Breast epithelium (tissue), 4 donors: ENCODE measurements at regions not wholly inside any gene's neighbourhood (a gene's known extent, or its start where the extent isn't known, plus 50 kb on each side); places are given as distances from the start of the nearest gene placed in this dataset.

ENCODE experiments used
- DNase-seq, 2 donors: peaks; one replicate each; pipeline ENCODE4 v3.0.0-alpha.2; 2019; ENCODE audit warnings: low spot score in 2 of 2
- H3K27ac ChIP-seq, 2 donors: fragments of 200-600 bp; sonication (generic) in 1 of 2; one replicate each; pipeline ENCODE4 v1.5.1; 2016 to 2019; ENCODE audit warnings: mild to moderate bottlenecking in 1 of 2
- H3K27me3 ChIP-seq, 2 donors: fragments of 200-600 bp; sonication (generic) in 1 of 2; one replicate each; pipeline versions ENCODE4 v1.5.1 to v1.6.0; 2017 to 2019; ENCODE audit warnings: control low read depth in 1 of 2, mild to moderate bottlenecking in 1 of 2
- H3K36me3 ChIP-seq: fragments of 200-600 bp; one replicate; pipeline ENCODE4 v1.5.1; 2019
- H3K4me1 ChIP-seq, 2 donors: fragments of 200-600 bp; sonication (generic); one replicate each; pipeline ENCODE4 v1.5.1; 2016 to 2019; ENCODE audit warnings: control low read depth in 1 of 2
- H3K4me3 ChIP-seq, 3 donors: fragments of 200-600 bp; sonication (generic); 1 replicate in 2 of 3; 2 replicates in 1 of 3; pipeline ENCODE4 v1.5.1; 2016 to 2019; ENCODE audit warnings: mild to moderate bottlenecking in 3 of 3, moderate library complexity in 2 of 3
- H3K9me3 ChIP-seq, 2 donors: fragments of 200-600 bp; sonication (generic) in 1 of 2; one replicate each; pipeline ENCODE4 v1.5.1; 2016 to 2019; ENCODE audit warnings: control low read depth in 1 of 2
- CTCF ChIP-seq, 3 donors: fragments of 450-650 bp; IDR thresholded peaks; one replicate each; pipeline ENCODE4 v1.5.1; 2016 to 2017; ENCODE audit warnings: antibody characterized with exemption in 3 of 3, mild to moderate bottlenecking in 3 of 3, moderate library complexity in 3 of 3
- POLR2A ChIP-seq: fragments of 450-650 bp; IDR thresholded peaks from one replicate; pipeline ENCODE4 v1.6.1; 2016; ENCODE audit warnings: antibody characterized with exemption, mild to moderate bottlenecking, moderate library complexity
- POLR2AphosphoS5 ChIP-seq, 3 donors: sonication (generic); formaldehyde crosslinking; IDR thresholded peaks; one replicate each; pipeline ENCODE4 v1.6.1; 2017; ENCODE audit warnings: antibody characterized with exemption in 3 of 3
- intact Hi-C: fragments of 100-400 bp; cut with DNase I; formaldehyde crosslinking; loops from one replicate; pipeline ENCODE4 v1.15.1; 2023; ENCODE audit warnings: low total_unique reads

GRCh38 chr4:180141734-180142133 is 2101.5 kb upstream of the TENM3 start:
- Histone ChIP-seq H3K27me3 (no peaks in the 10 kb centered on the region), H3K4me3 (no peak overlapping the region), H3K9me3 (no peaks in the 10 kb centered on the region), H3K4me1 (no peaks in the 10 kb centered on the region), H3K27ac (no peak overlapping the region), H3K36me3 (no peaks in the 10 kb centered on the region)
- intact Hi-C loops, result no loop called here
- no peak for TF ChIP-seq CTCF (IDR thresholded peaks at IDR 0.05)
- no peak for TF ChIP-seq POLR2AphosphoS5 (IDR thresholded peaks at IDR 0.05)
- TF ChIP-seq POLR2A, result no peak
- DNase-seq, result no peak

GRCh38 chr4:180148737-180149136 is 2094.5 kb upstream of the TENM3 start:
- H3K36me3 ChIP-seq, result no peaks in the 10 kb centered on the region
- no peaks in the 10 kb centered on the region for H3K27me3 ChIP-seq
- DNase-seq, result no peak
- no peak overlapping the region for H3K27ac ChIP-seq
- no peaks in the 10 kb centered on the region for H3K4me1 ChIP-seq
- H3K9me3 ChIP-seq, result no peaks in the 10 kb centered on the region
- intact Hi-C loops, result no loop called here
- TF ChIP-seq POLR2A, result no peak
- no peak for TF ChIP-seq POLR2AphosphoS5 (IDR thresholded peaks at IDR 0.05)
- no peak for TF ChIP-seq CTCF (IDR thresholded peaks at IDR 0.05)
- no peak overlapping the region for H3K4me3 ChIP-seq

GRCh38 chr4:180150818-180151217 is 2092.4 kb upstream of the TENM3 start:
- no peak overlapping the region for H3K4me3 ChIP-seq
- H3K9me3 ChIP-seq, result no peaks in the 10 kb centered on the region
- no peaks in the 10 kb centered on the region for H3K4me1 ChIP-seq
- no peak overlapping the region for H3K27ac ChIP-seq
- TF ChIP-seq POLR2AphosphoS5 (IDR thresholded peaks at IDR 0.05) (no peak), POLR2A (no peak), CTCF (IDR thresholded peaks at IDR 0.05) (no peak)
- H3K36me3 ChIP-seq, result no peaks in the 10 kb centered on the region
- no peaks in the 10 kb centered on the region for H3K27me3 ChIP-seq
- intact Hi-C loops, result no loop called here
- DNase-seq, result no peak

GRCh38 chr4:180152831-180153230 is 2090.4 kb upstream of the TENM3 start:
- Histone ChIP-seq H3K27ac (no peak overlapping the region), H3K27me3 (no peaks in the 10 kb centered on the region), H3K4me3 (no peak overlapping the region), H3K9me3 (no peaks in the 10 kb centered on the region), H3K4me1 (no peaks in the 10 kb centered on the region), H3K36me3 (no peaks in the 10 kb centered on the region)
- no peak for DNase-seq
- TF ChIP-seq POLR2A (no peak), POLR2AphosphoS5 (IDR thresholded peaks at IDR 0.05) (no peak), CTCF (IDR thresholded peaks at IDR 0.05) (no peak)
- intact Hi-C loops, result no loop called here

GRCh38 chr4:180153587-180153986 is 2089.6 kb upstream of the TENM3 start:
- Histone ChIP-seq H3K4me1 (no peaks in the 10 kb centered on the region), H3K9me3 (no peaks in the 10 kb centered on the region), H3K36me3 (no peaks in the 10 kb centered on the region), H3K27me3 (no peaks in the 10 kb centered on the region), H3K4me3 (no peak overlapping the region), H3K27ac (no peak overlapping the region)
- DNase-seq, result no peak
- TF ChIP-seq CTCF (IDR thresholded peaks at IDR 0.05) (no peak), POLR2AphosphoS5 (IDR thresholded peaks at IDR 0.05) (no peak), POLR2A (no peak)
- intact Hi-C loops, result no loop called here
